Erythroblast (primary cell): ENCODE measurements at regions not wholly inside any gene's neighbourhood (a gene's known extent, or its start where the extent isn't known, plus 50 kb on each side); places are given as distances from the start of the nearest gene placed in this dataset.

ENCODE experiments used
- GATA1 ChIP-seq: IDR thresholded peaks from 2 replicates; pipeline ENCODE4 v1.6.1; 2011; ENCODE audit warnings: low read depth, mild to moderate bottlenecking, control low read depth, low read length, moderate library complexity
- POLR2A ChIP-seq: IDR thresholded peaks from 2 replicates; pipeline ENCODE4 v1.6.1; 2011; ENCODE audit warnings: mild to moderate bottlenecking, low read length

GRCh38 chr20:55229451-55229850, 754.1 kb downstream of the DOK5 start:
- TF ChIP-seq POLR2A: no peak
- TF ChIP-seq GATA1: no peak
